SKM-1 treated with dmso at 0.1 percent for 144 hours (cell line): ENCODE measurements at regions not wholly inside any gene's neighbourhood (a gene's known extent, or its start where the extent isn't known, plus 50 kb on each side); places are given as distances from the start of the nearest gene placed in this dataset.
A peak's percentile ranks its signal among the peaks of the same experiment; 100 is the strongest.

Experiments used
- DNase-seq: peaks from one replicate; lab custom pipeline; 2025; ENCODE audit not compliant: unreplicated experiment; lab: John Stamatoyannopoulos, UW

DNA sequence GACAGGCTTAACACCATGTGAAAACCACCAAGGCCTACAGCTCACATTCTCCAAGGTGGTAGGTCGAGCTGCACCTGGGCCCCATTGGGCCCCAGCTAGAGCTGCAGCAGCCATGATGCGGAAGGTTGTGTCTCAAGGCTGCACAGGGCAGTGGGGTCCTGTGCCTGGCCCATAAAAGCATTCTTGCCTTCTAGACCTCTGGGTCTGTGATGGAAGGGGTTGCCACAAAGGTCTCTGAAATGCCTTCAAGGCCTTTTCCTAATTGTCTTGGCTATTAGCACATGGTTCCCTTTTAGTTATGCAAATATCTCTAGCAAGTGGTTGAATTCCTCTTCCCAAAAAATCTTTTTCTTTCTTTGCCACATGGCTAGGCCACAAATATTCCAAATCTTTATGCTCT, 52.5 kb upstream of the C11orf58 start:
- DNase-seq, result no peak

GRCh38 chr11:16678466-16679116, 59.9 kb upstream of the C11orf58 start:
- DNase-seq, result no peak

GRCh38 chr11:16669799-16670415, 68.5 kb upstream of the C11orf58 start:
- no peak for DNase-seq

DNA sequence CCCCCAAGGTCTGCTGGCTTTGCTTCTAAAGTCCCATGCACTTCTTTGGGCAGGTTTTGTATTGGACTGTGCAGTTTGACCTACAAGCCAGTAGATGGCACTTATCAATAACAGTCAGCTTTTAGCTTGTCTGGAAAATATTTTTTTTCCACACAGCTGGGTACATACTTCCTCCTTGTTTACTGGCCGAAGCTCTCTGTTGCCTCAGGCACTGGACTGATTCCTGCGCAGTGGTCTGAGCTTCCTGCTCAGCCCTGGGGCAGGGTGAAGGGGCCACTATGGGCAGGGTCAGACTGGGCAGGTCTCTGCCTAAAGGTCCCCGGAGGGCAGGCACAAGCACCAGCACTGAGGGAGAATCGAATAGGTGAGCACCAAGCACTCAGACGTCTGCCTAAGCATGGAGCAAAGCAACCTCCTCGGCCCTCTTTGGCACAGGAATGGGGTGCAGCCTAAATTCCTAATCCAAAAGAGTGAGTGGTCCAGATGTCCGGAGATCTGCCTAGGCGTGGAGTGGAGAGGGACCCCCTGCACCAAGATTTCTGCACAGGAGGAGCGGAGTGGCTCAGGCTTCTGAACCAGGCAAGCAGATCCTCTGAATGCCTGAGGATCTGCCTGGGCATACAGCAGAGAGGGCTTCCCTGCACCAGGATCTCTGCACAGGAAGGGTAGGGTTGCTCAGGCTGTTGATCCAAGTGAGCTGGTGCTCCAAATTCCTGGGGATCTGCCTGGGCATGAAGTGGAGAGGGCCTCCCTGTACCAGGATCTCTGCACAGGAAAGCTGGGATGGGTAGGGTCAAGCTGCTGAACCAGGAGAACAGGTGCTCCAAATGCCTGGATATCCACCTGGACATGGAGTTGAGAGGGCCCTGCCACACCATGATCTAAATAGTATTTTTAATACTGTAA, 105.9 kb upstream of the C11orf58 start:
- DNase-seq, result no peak

DNA sequence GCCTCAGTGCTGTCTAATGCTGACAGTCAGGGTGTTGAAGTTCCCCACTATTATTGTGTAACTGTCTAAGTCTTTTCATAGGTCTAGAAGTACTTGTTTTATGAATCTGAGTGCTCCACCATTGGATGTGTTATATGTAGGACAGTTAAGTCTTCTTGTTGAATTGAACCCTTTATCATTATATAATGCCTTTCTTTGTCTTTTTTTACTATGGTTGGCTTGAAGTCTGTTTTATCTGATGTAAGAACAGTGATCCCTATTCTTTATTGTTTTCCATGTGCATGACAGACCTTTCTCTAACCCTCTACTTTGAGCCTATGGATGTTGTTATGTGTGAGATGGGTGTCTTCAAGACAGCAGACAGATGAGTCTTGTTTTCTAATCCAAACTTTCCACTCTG, 107.8 kb upstream of the C11orf58 start:
- DNase-seq, result no peak

- no peak for DNase-seq
Observed at GRCh38 chr11:16618431-16618830, 120.0 kb upstream of the C11orf58 start.

- no peak for DNase-seq
Observed at GRCh38 chr11:16615480-16615879, 123.0 kb upstream of the C11orf58 start.

- DNase-seq, result peak; percentile 43
Observed at GRCh38 chr11:16613512-16614381, 124.7 kb upstream of the C11orf58 start.

DNA sequence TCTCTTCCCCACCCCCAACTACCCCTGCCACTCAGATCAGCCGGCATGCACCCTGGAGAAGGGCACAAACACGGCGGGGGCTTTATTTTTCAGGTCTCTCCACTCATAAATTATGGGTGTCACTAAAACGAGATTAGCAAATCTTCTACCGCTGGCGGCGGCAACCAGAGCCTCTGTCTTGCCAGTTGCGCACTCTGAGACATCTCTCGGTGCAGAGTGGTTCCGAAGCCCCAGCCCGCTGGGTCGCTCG, 125.3 kb upstream of the C11orf58 start:
- DNase-seq, result no peak

GRCh38 chr11:16612566-16613261, 125.7 kb upstream of the C11orf58 start:
- DNase-seq, result no peak

DNA sequence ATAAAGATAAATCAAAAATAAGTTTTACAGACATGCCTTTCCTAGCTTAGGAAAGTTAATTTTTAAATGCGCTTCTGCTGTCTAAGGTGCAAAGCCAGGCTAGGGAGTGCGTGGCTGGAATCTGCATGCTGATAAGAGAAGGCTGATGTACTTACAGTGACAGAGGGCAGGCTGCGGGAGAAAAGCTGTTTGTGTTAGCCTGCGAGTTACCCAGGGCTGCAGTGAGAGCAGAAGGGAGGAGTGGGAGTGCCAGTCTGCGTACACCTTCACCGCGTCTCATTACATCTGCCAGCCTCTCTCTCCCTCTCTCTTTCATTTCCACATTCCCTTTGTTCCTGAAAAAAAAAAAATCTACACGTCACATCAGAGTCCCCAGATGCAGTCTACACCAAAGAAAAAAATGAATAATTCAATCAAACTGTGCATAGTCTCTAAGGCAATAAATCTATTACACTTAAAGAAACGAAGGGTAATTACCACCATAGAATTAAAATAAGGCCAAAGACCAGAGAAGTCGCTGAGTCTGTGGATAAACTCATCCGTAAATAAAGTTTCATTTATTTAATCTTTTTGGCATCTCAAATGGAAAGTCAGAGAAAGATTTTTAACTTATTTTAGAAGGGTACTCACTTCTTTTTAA, 126.4 kb upstream of the C11orf58 start:
- no peak for DNase-seq

GRCh38 chr11:16611401-16611921, 127.0 kb upstream of the C11orf58 start:
- DNase-seq, result no peak

DNA sequence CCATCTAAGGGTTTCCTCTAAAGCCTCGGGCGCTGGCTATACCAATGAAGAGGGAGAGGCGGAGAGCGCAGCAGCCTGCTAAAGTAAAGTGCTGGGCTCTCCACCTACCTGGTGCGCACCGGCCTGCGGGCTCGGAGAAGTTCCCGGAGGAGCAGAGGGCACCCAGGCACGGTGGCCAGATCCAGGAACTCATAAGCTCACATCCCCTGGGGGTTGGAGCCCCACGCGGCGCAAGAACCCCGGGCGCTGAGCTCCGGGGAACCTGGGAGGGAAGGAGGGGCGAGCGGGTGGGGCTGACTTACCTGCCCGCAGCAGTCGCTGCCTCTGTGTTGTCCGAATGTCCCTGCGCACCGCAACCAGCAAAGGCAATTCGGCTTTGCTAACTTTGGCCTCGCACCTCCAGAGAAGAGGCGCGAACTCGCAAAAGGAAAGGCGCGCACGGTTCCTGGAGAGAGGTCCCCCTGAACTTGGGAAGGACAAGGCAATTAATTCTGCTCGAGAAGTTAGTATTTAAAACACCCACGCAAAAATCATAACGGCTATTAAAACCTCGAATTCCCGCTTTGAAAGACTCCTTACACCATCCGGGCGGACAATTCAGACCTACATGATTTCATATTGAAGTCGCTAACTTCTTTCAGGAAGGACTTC, 127.6 kb upstream of the C11orf58 start:
- no peak for DNase-seq

DNA sequence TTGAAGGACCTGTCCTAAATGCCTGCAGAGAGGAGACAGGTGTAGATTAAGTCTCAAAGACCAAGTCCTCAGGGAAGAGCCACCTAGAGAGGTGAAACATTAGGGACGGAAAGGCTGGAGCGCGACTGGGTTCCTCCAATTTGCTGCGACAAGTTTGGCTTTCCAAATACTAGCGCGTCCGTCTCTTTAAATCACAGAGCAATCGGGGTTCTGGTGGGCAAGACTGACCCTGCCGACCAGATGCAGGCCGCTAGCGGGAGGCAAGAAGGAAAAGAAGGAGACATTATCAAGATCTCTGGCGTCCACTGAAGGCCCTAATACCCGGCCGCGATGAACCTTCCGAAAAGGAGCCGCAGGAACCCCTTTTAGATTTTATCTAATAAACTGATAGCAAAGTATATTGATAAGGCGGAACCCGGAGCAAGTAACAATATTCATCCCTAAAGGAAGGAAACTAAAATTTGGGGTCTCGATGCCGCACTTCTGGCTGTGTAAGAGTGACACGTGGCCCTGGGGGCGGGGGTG, 128.2 kb upstream of the C11orf58 start:
- DNase-seq, result no peak

- no peak for DNase-seq
Observed at GRCh38 chr11:16609769-16610168, 128.7 kb upstream of the C11orf58 start.

- no peak for DNase-seq
Observed at GRCh38 chr11:16607675-16608644, 130.5 kb upstream of the C11orf58 start.

GRCh38 chr11:16606784-16607674, 131.4 kb upstream of the C11orf58 start:
- DNase-seq, result no peak
